GM10248 (cell line): ENCODE measurements at regions not wholly inside any gene's neighbourhood (a gene's known extent, or its start where the extent isn't known, plus 50 kb on each side); places are given as distances from the start of the nearest gene placed in this dataset.

Experiments used
- CTCF ChIA-PET: fragments of 300-600 bp; sonication (Branson Sonifier 250); formaldehyde crosslinking; extraction: SDS; loops from one replicate; lab custom pipeline; 2021; ENCODE audit warnings: antibody characterized with exemption; lab: Yijun Ruan, JAX
- POLR2A ChIA-PET: fragments of 350-650 bp; sonication (Branson Sonifier 250); formaldehyde crosslinking; extraction: SDS; loops from one replicate; lab custom pipeline; 2020; ENCODE audit warnings: antibody characterized with exemption; lab: Yijun Ruan, JAX
- DNase-seq: peaks from one replicate; pipeline ENCODE4 v3.0.0; 2012; ENCODE audit errors: extremely low spot score
- CTCF ChIP-seq: IDR thresholded peaks from 2 replicates; pipeline ENCODE4 v1.5.1; 2012; ENCODE audit warnings: mild to moderate bottlenecking, low read depth; ENCODE audit errors: extremely low read depth, missing control alignments, control extremely low read depth

- ChIA-PET POLR2A (no interaction called here), CTCF (no interaction called here)
- DNase-seq: no peak
- TF ChIP-seq CTCF: no peak
Measured at GRCh38 chr4:100591161-100591876, 73.5 kb upstream of the EMCN start.

GRCh38 chr4:100590325-100590724, 72.5 kb upstream of the EMCN start:
- POLR2A ChIA-PET: no interaction called here
- no peak for DNase-seq
- CTCF ChIA-PET: no interaction called here
- no peak for TF ChIP-seq CTCF

- ChIA-PET POLR2A (no interaction called here), CTCF (no interaction called here)
- DNase-seq: no peak
- TF ChIP-seq CTCF: no peak
Measured at GRCh38 chr4:100588076-100588475, 70.3 kb upstream of the EMCN start.

GRCh38 chr4:100582146-100582545, 64.3 kb upstream of the EMCN start:
- POLR2A ChIA-PET: no interaction called here
- DNase-seq: no peak
- CTCF ChIA-PET: no interaction called here
- no peak for TF ChIP-seq CTCF

- DNase-seq: no peak
- POLR2A ChIA-PET: no interaction called here
Measured at GRCh38 chr4:100581337-100581736, 63.5 kb upstream of the EMCN start.

GRCh38 chr4:100576570-100576969, 58.7 kb upstream of the EMCN start:
- DNase-seq: no peak
- CTCF ChIA-PET: interaction anchor here (0.6 kb wide), 1 partner anchor 10 kb away, joined by 3 read pairs; no protein-coding TSS in a partner anchor
- POLR2A ChIA-PET: no interaction called here
- no peak for TF ChIP-seq CTCF

More at GRCh38 chr4:100581337-100581736, 63.5 kb upstream of the EMCN start:
- CTCF ChIA-PET: no interaction called here
- no peak for TF ChIP-seq CTCF
